GM12873 (cell line): ENCODE measurements at regions not wholly inside any gene's neighbourhood (a gene's known extent, or its start where the extent isn't known, plus 50 kb on each side); places are given as distances from the start of the nearest gene placed in this dataset.

Source experiments
- CTCF ChIP-seq: IDR thresholded peaks from 2 replicates; pipeline ENCODE4 v1.5.1; 2012; ENCODE audit warnings: low read depth, mild to moderate bottlenecking, moderate library complexity, low read length, control low read depth; ENCODE audit not compliant: insufficient read depth; ENCODE audit errors: missing control alignments

GRCh38 chr4:123283371-123283895 is 113.2 kb upstream of the SPRY1 start:
- TF ChIP-seq CTCF: no peak

- TF ChIP-seq CTCF: no peak
Observed at GRCh38 chr4:123284168-123284567, 112.4 kb upstream of the SPRY1 start.

- no peak for TF ChIP-seq CTCF
Observed at GRCh38 chr4:123286903-123287466, 109.6 kb upstream of the SPRY1 start.

GRCh38 chr4:123288309-123289025 is 108.1 kb upstream of the SPRY1 start:
- no peak for TF ChIP-seq CTCF

GRCh38 chr4:123291329-123291728 is 105.3 kb upstream of the SPRY1 start:
- TF ChIP-seq CTCF: no peak

- TF ChIP-seq CTCF: no peak
Observed at GRCh38 chr4:123297836-123298235, 98.8 kb upstream of the SPRY1 start.

GRCh38 chr4:123298261-123298660 is 98.3 kb upstream of the SPRY1 start:
- no peak for TF ChIP-seq CTCF
